Neural cell (in vitro differentiated cells): ENCODE measurements at regions not wholly inside any gene's neighbourhood (a gene's known extent, or its start where the extent isn't known, plus 50 kb on each side); places are given as distances from the start of the nearest gene placed in this dataset.

ENCODE experiments used
- H2AFZ ChIP-seq: fragments of 200-600, 300-800 bp; sonication (generic), shearing (Covaris generic); 2 replicates; pipeline ENCODE4 v1.6.0; 2014; ENCODE audit warnings: low read depth, mild to moderate bottlenecking, antibody characterized with exemption, low read length, moderate library complexity
- H3F3A ChIP-seq: fragments of 200-600 bp; shearing (Covaris generic); 2 replicates; pipeline ENCODE4 v1.6.1; 2016; ENCODE audit warnings: mild to moderate bottlenecking, moderate library complexity, mixed read lengths, antibody characterized with exemption, low read length; ENCODE audit not compliant: insufficient read depth, poor library complexity, severe bottlenecking
- H3K27ac ChIP-seq: fragments of 200-600, 300-800 bp; sonication (generic), shearing (Covaris generic); 2 replicates; pipeline ENCODE4 v1.5.1; 2014; ENCODE audit warnings: mild to moderate bottlenecking, low read length, moderate library complexity
- H3K27me3 ChIP-seq: fragments of 300-800, 200-600 bp; sonication (generic), shearing (Covaris generic); 2 replicates; pipeline ENCODE4 v1.6.0; 2014; ENCODE audit warnings: mild to moderate bottlenecking, low read depth, low read length, moderate library complexity; ENCODE audit not compliant: insufficient read depth
- H3K36me3 ChIP-seq: fragments of 300-800, 200-600 bp; sonication (generic), shearing (Covaris generic); 2 replicates; pipeline ENCODE4 v1.5.1; 2014; ENCODE audit warnings: mild to moderate bottlenecking, antibody characterized with exemption, low read length, moderate library complexity; ENCODE audit not compliant: insufficient read depth
- H3K4me2 ChIP-seq: fragments of 300-800, 200-600 bp; sonication (generic), shearing (Covaris generic); 2 replicates; pipeline ENCODE4 v1.6.0; 2014; ENCODE audit warnings: mild to moderate bottlenecking, low read length
- H3K4me3 ChIP-seq: fragments of 300-800, 200-600 bp; sonication (generic), shearing (Covaris generic); 2 replicates; pipeline ENCODE4 v1.5.1; 2014; ENCODE audit warnings: mild to moderate bottlenecking, low read length, moderate library complexity
- H3K79me2 ChIP-seq: fragments of 200-600 bp; shearing (Covaris generic); replicated peaks from 2 replicates; pipeline ENCODE4 v1.6.0; 2014; ENCODE audit warnings: mild to moderate bottlenecking, low read length, moderate library complexity; ENCODE audit not compliant: insufficient read depth
- H3K9ac ChIP-seq: fragments of 300-800, 200-600 bp; sonication (generic), shearing (Covaris generic); 2 replicates; pipeline ENCODE4 v1.6.1; 2016; ENCODE audit warnings: mild to moderate bottlenecking, low read length, mixed read lengths
- H3K9me2 ChIP-seq: fragments of 200-600 bp; shearing (Covaris generic); 2 replicates; pipeline ENCODE4 v1.6.1; 2016; ENCODE audit warnings: mild to moderate bottlenecking, low read length, mixed read lengths; ENCODE audit not compliant: insufficient read depth
- H3K9me3 ChIP-seq: fragments of 200-600, 300-800 bp; sonication (generic), shearing (Covaris generic); 2 replicates; pipeline ENCODE4 v1.6.1; 2016; ENCODE audit warnings: mild to moderate bottlenecking, mixed run types, low read length, moderate library complexity, mixed read lengths
- H4K20me1 ChIP-seq: fragments of 200-600 bp; shearing (Covaris generic); 2 replicates; pipeline ENCODE4 v1.6.1; 2016; ENCODE audit warnings: mild to moderate bottlenecking, mixed run types; ENCODE audit not compliant: insufficient read depth
- CTCF ChIP-seq: fragments of 450-650 bp; IDR thresholded peaks from 2 replicates; pipeline ENCODE4 v1.5.1; 2014; ENCODE audit warnings: antibody characterized with exemption, mild to moderate bottlenecking, moderate library complexity; ENCODE audit not compliant: poor library complexity, severe bottlenecking
- EP300 ChIP-seq: fragments of 450-650 bp; conservative IDR thresholded peaks from 2 replicates; pipeline ENCODE4 v1.6.1; 2014; ENCODE audit warnings: antibody characterized with exemption, mild to moderate bottlenecking, moderate library complexity; ENCODE audit not compliant: poor library complexity, severe bottlenecking
- EZH2 ChIP-seq: fragments of 200-600, 300-800 bp; shearing (Covaris generic), sonication (generic); IDR thresholded peaks from 2 replicates; pipeline ENCODE4 v1.6.1; 2014; ENCODE audit warnings: antibody characterized with exemption, low read length, borderline replicate concordance, mild to moderate bottlenecking; ENCODE audit not compliant: insufficient read depth, poor library complexity, severe bottlenecking
- MXI1 ChIP-seq: fragments of 450-650 bp; conservative IDR thresholded peaks from 2 replicates; pipeline ENCODE4 v1.6.1; 2014; ENCODE audit warnings: antibody characterized with exemption, mild to moderate bottlenecking; ENCODE audit not compliant: poor library complexity, severe bottlenecking
- POLR2AphosphoS5 ChIP-seq: IDR thresholded peaks from 2 replicates; pipeline ENCODE4 v1.6.1; 2012
- RAD21 ChIP-seq: fragments of 450-650 bp; conservative IDR thresholded peaks from 2 replicates; pipeline ENCODE4 v1.6.1; 2014; ENCODE audit warnings: antibody characterized with exemption, mild to moderate bottlenecking, moderate library complexity
- REST ChIP-seq: IDR thresholded peaks from 2 replicates; pipeline ENCODE4 v1.6.1; 2012; ENCODE audit warnings: borderline replicate concordance
- SMC3 ChIP-seq: fragments of 450-650 bp; conservative IDR thresholded peaks from 2 replicates; pipeline ENCODE4 v1.6.1; 2014; ENCODE audit warnings: antibody characterized with exemption, mild to moderate bottlenecking, moderate library complexity; ENCODE audit not compliant: poor library complexity
- TAF1 ChIP-seq: IDR thresholded peaks from 2 replicates; pipeline ENCODE4 v1.6.1; 2012; ENCODE audit warnings: low read depth

- H3K36me3 ChIP-seq: no peaks in the 10 kb centered on the region
- no peak overlapping the region for H3K4me2 ChIP-seq
- no peaks in the 10 kb centered on the region for H3K9me2 ChIP-seq
- no peaks in the 10 kb centered on the region for H3K27me3 ChIP-seq
- H2AFZ ChIP-seq: no peak overlapping the region
- no peaks in the 10 kb centered on the region for H4K20me1 ChIP-seq
- no peak overlapping the region for H3K9ac ChIP-seq
- no peaks in the 10 kb centered on the region for H3F3A ChIP-seq
- no peaks in the 10 kb centered on the region for H3K79me2 ChIP-seq
- no peak overlapping the region for H3K27ac ChIP-seq
- H3K4me3 ChIP-seq: no peak overlapping the region
- H3K9me3 ChIP-seq: no peaks in the 10 kb centered on the region
- TF ChIP-seq EZH2: no peak
- no peak for TF ChIP-seq TAF1
- no peak for TF ChIP-seq EP300
- no peak for TF ChIP-seq SMC3
- TF ChIP-seq REST: no peak
- no peak for TF ChIP-seq RAD21
Observed at GRCh38 chr18:2441544-2441943, 129.8 kb downstream of the METTL4 start.

GRCh38 chr18:2442006-2442405, 129.3 kb downstream of the METTL4 start:
- H3K27ac ChIP-seq: no peak overlapping the region
- H3K4me3 ChIP-seq: no peak overlapping the region
- no peaks in the 10 kb centered on the region for H3F3A ChIP-seq
- no peaks in the 10 kb centered on the region for H3K27me3 ChIP-seq
- TF ChIP-seq TAF1 (no peak), RAD21 (no peak), SMC3 (no peak), POLR2AphosphoS5 (no peak), MXI1 (no peak), REST (no peak), CTCF (no peak), EZH2 (no peak), EP300 (no peak)
- no peaks in the 10 kb centered on the region for H4K20me1 ChIP-seq
- no peak overlapping the region for H3K9ac ChIP-seq
- no peaks in the 10 kb centered on the region for H3K36me3 ChIP-seq
- H3K79me2 ChIP-seq: no peaks in the 10 kb centered on the region
- no peaks in the 10 kb centered on the region for H3K9me2 ChIP-seq
- no peak overlapping the region for H2AFZ ChIP-seq
- H3K9me3 ChIP-seq: no peaks in the 10 kb centered on the region
- H3K4me2 ChIP-seq: no peak overlapping the region
